SK-N-SH (cell line): ENCODE measurements at regions not wholly inside any gene's neighbourhood (a gene's known extent, or its start where the extent isn't known, plus 50 kb on each side); places are given as distances from the start of the nearest gene placed in this dataset.

ENCODE experiments used
- CTCF ChIP-seq: fragments of 200-600 bp; sonication (generic); IDR thresholded peaks from 2 replicates; pipeline ENCODE4 v1.6.1; 2017; ENCODE audit warnings: antibody characterized with exemption, mild to moderate bottlenecking, moderate library complexity
- EP300 ChIP-seq, 2 experiments: IDR thresholded peaks; 2 replicates each; pipeline versions ENCODE4 v1.4.0 to v1.6.1; 2012; ENCODE audit warnings: borderline replicate concordance in 1 of 2, low read depth in 1 of 2, low read length in 1 of 2
- GABPA ChIP-seq: IDR thresholded peaks from 2 replicates; pipeline ENCODE4 v1.4.0; 2012; ENCODE audit warnings: low read depth, mild to moderate bottlenecking
- MAX ChIP-seq: IDR thresholded peaks from 2 replicates; pipeline ENCODE4 v1.4.0; 2012; ENCODE audit warnings: low read depth
- NFIC ChIP-seq: IDR thresholded peaks from 2 replicates; pipeline ENCODE4 v1.4.0; 2012; ENCODE audit warnings: borderline replicate concordance
- REST ChIP-seq: IDR thresholded peaks from 2 replicates; pipeline ENCODE4 v1.6.1; 2012; ENCODE audit warnings: mild to moderate bottlenecking, low read depth, low read length, moderate library complexity
- RFX5 ChIP-seq: IDR thresholded peaks from 2 replicates; pipeline ENCODE4 v1.6.1; 2012; ENCODE audit warnings: mild to moderate bottlenecking, improper control_type of control experiment, low read length
- SIN3A ChIP-seq: IDR thresholded peaks from 2 replicates; pipeline ENCODE4 v1.6.1; 2012; ENCODE audit warnings: low read depth, mild to moderate bottlenecking, low read length, moderate library complexity, borderline replicate concordance
- YY1 ChIP-seq: IDR thresholded peaks from 2 replicates; pipeline ENCODE4 v1.4.0; 2012; ENCODE audit warnings: low read depth, mild to moderate bottlenecking
- ZBTB33 ChIP-seq: IDR thresholded peaks from 2 replicates; pipeline ENCODE4 v1.4.0; 2012; ENCODE audit warnings: low read depth, borderline replicate concordance

GRCh38 chr1:228982637-228983036 is 247.4 kb downstream of the RHOU start:
- TF ChIP-seq GABPA: no peak
- no peak for TF ChIP-seq REST
- TF ChIP-seq EP300 (IDR thresholded peaks at IDR 0.05; ENCODE audit: borderline replicate concordance in 1 of 2, low read depth in 1 of 2, low read length in 1 of 2): no peak
- no peak for TF ChIP-seq CTCF
- TF ChIP-seq NFIC: no peak
- no peak for TF ChIP-seq ZBTB33
- no peak for TF ChIP-seq SIN3A
- TF ChIP-seq YY1: no peak
- TF ChIP-seq MAX: no peak
- TF ChIP-seq RFX5: no peak
